ENCODE measurements at regions not wholly inside any gene's neighbourhood (a gene's known extent, or its start where the extent isn't known, plus 50 kb on each side); places are given as distances from the start of the nearest gene placed in this dataset.
"Not testable (repeated sequence)": the region's sequence is repeated elsewhere in the genome, so short reads cannot be mapped to it uniquely, and the experiment has no call there.

- Histone ChIP-seq H3K79me2 (ENCODE audit: insufficient read depth, low read length) (no peaks in the 10 kb centered on the region), H3F3A (ENCODE audit: insufficient read depth) (no peaks in the 10 kb centered on the region), H2AFZ (ENCODE audit: low read depth, low read length, severe bottlenecking) (no peak overlapping the region), H3K4me2 (ENCODE audit: low read depth, low read length, poor library complexity, severe bottlenecking) (no peak overlapping the region), H3K36me3 (ENCODE audit: low read length) (no peaks in the 10 kb centered on the region), H3K27ac (ENCODE audit: low read depth, low read length) (no peak overlapping the region), H3K27me3 (ENCODE audit: low read length) (no peaks in the 10 kb centered on the region), H3K9me3 (ENCODE audit: insufficient read depth, low read length) (no peaks in the 10 kb centered on the region), H3K4me3 (ENCODE audit: insufficient read depth, low read length, poor library complexity, severe bottlenecking) (no peak overlapping the region), H3K9me2 (replicated peaks; ENCODE audit: insufficient read depth, low read length) (no peaks in the 10 kb centered on the region), H4K20me1 (ENCODE audit: low read depth, low read length) (no peaks in the 10 kb centered on the region), H3K9ac (ENCODE audit: low read length) (no peak overlapping the region)
- TF ChIP-seq CTCF (IDR thresholded peaks at IDR 0.05; ENCODE audit: insufficient read depth, low read length, poor library complexity, severe bottlenecking): no peak
- TF ChIP-seq EZH2phosphoT487 (conservative IDR thresholded peaks at IDR 0.05; ENCODE audit: low read length): no peak
Observed at GRCh38 chr5:163261647-163262269, 175.6 kb upstream of the CCNG1 start.

GRCh38 chr5:163266249-163266648, 171.1 kb upstream of the CCNG1 start:
- H3K9me3 ChIP-seq (ENCODE audit: insufficient read depth, low read length); H3K9ac ChIP-seq (ENCODE audit: low read length); H3F3A ChIP-seq (ENCODE audit: insufficient read depth); H3K27me3 ChIP-seq (ENCODE audit: low read length); H3K79me2 ChIP-seq (ENCODE audit: insufficient read depth, low read length); H3K36me3 ChIP-seq (ENCODE audit: low read length); H2AFZ ChIP-seq (ENCODE audit: low read depth, low read length, severe bottlenecking); H3K4me2 ChIP-seq (ENCODE audit: low read depth, low read length, poor library complexity, severe bottlenecking); H3K27ac ChIP-seq (ENCODE audit: low read depth, low read length); H3K4me3 ChIP-seq (ENCODE audit: insufficient read depth, low read length, poor library complexity, severe bottlenecking); H3K9me2 ChIP-seq (replicated peaks; ENCODE audit: insufficient read depth, low read length); H4K20me1 ChIP-seq (ENCODE audit: low read depth, low read length): not testable (repeated sequence)

- H2AFZ ChIP-seq (ENCODE audit: low read depth, low read length, severe bottlenecking): no peak overlapping the region
- H3K36me3 ChIP-seq (ENCODE audit: low read length): no peaks in the 10 kb centered on the region
- H3K79me2 ChIP-seq (ENCODE audit: insufficient read depth, low read length): no peaks in the 10 kb centered on the region
- no peaks in the 10 kb centered on the region for H3K9me2 ChIP-seq (replicated peaks; ENCODE audit: insufficient read depth, low read length)
- no peak overlapping the region for H3K4me2 ChIP-seq (ENCODE audit: low read depth, low read length, poor library complexity, severe bottlenecking)
- no peak overlapping the region for H3K9ac ChIP-seq (ENCODE audit: low read length)
- no peaks in the 10 kb centered on the region for H3F3A ChIP-seq (ENCODE audit: insufficient read depth)
- TF ChIP-seq EZH2phosphoT487 (conservative IDR thresholded peaks at IDR 0.05; ENCODE audit: low read length) (no peak), CTCF (IDR thresholded peaks at IDR 0.05; ENCODE audit: insufficient read depth, low read length, poor library complexity, severe bottlenecking) (no peak)
- H3K4me3 ChIP-seq (ENCODE audit: insufficient read depth, low read length, poor library complexity, severe bottlenecking): no peak overlapping the region
- H4K20me1 ChIP-seq (ENCODE audit: low read depth, low read length): no peaks in the 10 kb centered on the region
- no peaks in the 10 kb centered on the region for H3K27me3 ChIP-seq (ENCODE audit: low read length)
- no peak overlapping the region for H3K27ac ChIP-seq (ENCODE audit: low read depth, low read length)
- no peaks in the 10 kb centered on the region for H3K9me3 ChIP-seq (ENCODE audit: insufficient read depth, low read length)
Observed at GRCh38 chr5:163269624-163270023, 167.8 kb upstream of the CCNG1 start.

GRCh38 chr5:163276466-163276865, 160.9 kb upstream of the CCNG1 start:
- H3F3A ChIP-seq (ENCODE audit: insufficient read depth): no peaks in the 10 kb centered on the region
- H3K79me2 ChIP-seq (ENCODE audit: insufficient read depth, low read length): no peaks in the 10 kb centered on the region
- H3K4me3 ChIP-seq (ENCODE audit: insufficient read depth, low read length, poor library complexity, severe bottlenecking): no peak overlapping the region
- H4K20me1 ChIP-seq (ENCODE audit: low read depth, low read length): no peaks in the 10 kb centered on the region
- no peaks in the 10 kb centered on the region for H3K9me3 ChIP-seq (ENCODE audit: insufficient read depth, low read length)
- no peaks in the 10 kb centered on the region for H3K27me3 ChIP-seq (ENCODE audit: low read length)
- H3K9ac ChIP-seq (ENCODE audit: low read length): no peak overlapping the region
- no peaks in the 10 kb centered on the region for H3K36me3 ChIP-seq (ENCODE audit: low read length)
- no peak overlapping the region for H3K27ac ChIP-seq (ENCODE audit: low read depth, low read length)
- TF ChIP-seq EZH2phosphoT487 (conservative IDR thresholded peaks at IDR 0.05; ENCODE audit: low read length) (no peak), CTCF (IDR thresholded peaks at IDR 0.05; ENCODE audit: insufficient read depth, low read length, poor library complexity, severe bottlenecking) (no peak)
- H2AFZ ChIP-seq (ENCODE audit: low read depth, low read length, severe bottlenecking): no peak overlapping the region
- H3K9me2 ChIP-seq (replicated peaks; ENCODE audit: insufficient read depth, low read length): no peaks in the 10 kb centered on the region
- H3K4me2 ChIP-seq (ENCODE audit: low read depth, low read length, poor library complexity, severe bottlenecking): no peak overlapping the region

- not testable (repeated sequence) for H3F3A ChIP-seq (ENCODE audit: insufficient read depth); H3K9me3 ChIP-seq (ENCODE audit: insufficient read depth, low read length); H3K36me3 ChIP-seq (ENCODE audit: low read length); H3K4me2 ChIP-seq (ENCODE audit: low read depth, low read length, poor library complexity, severe bottlenecking); H2AFZ ChIP-seq (ENCODE audit: low read depth, low read length, severe bottlenecking); H3K27ac ChIP-seq (ENCODE audit: low read depth, low read length); H4K20me1 ChIP-seq (ENCODE audit: low read depth, low read length); H3K4me3 ChIP-seq (ENCODE audit: insufficient read depth, low read length, poor library complexity, severe bottlenecking); H3K27me3 ChIP-seq (ENCODE audit: low read length); H3K9me2 ChIP-seq (replicated peaks; ENCODE audit: insufficient read depth, low read length); H3K9ac ChIP-seq (ENCODE audit: low read length); H3K79me2 ChIP-seq (ENCODE audit: insufficient read depth, low read length)
Observed at GRCh38 chr5:163280897-163281296, 156.5 kb upstream of the CCNG1 start.

Measured in SU-DHL-6 (cell line).